GM23338 (cell line): ENCODE measurements at regions not wholly inside any gene's neighbourhood (a gene's known extent, or its start where the extent isn't known, plus 50 kb on each side); places are given as distances from the start of the nearest gene placed in this dataset.

Experiments used
- ATAC-seq: fragments of 200-7000 bp; cut with Tn5 transposase; 3 replicates; pipeline ENCODE4 v1.9.1; 2020
- DNase-seq: peaks from one replicate; pipeline ENCODE4 v3.0.0-alpha.2; 2015; ENCODE audit warnings: low spot score
- H2AFZ ChIP-seq: fragments of 200-600 bp; sonication (generic); 2 replicates; pipeline ENCODE4 v1.8.0; 2016; ENCODE audit warnings: antibody characterized with exemption, mild to moderate bottlenecking, moderate library complexity
- H3F3A ChIP-seq: fragments of 200-600 bp; sonication (generic); replicated peaks from 2 replicates; pipeline ENCODE4 v1.8.0; 2017; ENCODE audit warnings: antibody characterized with exemption, mixed run types, low read depth
- H3K27ac ChIP-seq: fragments of 200-600 bp; sonication (generic); 2 replicates; pipeline ENCODE4 v1.6.1; 2016; ENCODE audit warnings: low read depth
- H3K27me3 ChIP-seq: fragments of 200-600 bp; sonication (generic); 2 replicates; pipeline ENCODE4 v1.8.0; 2016; ENCODE audit warnings: mild to moderate bottlenecking, mixed run types, moderate library complexity; ENCODE audit not compliant: insufficient read depth
- H3K36me3 ChIP-seq: fragments of 200-600 bp; sonication (generic); 2 replicates; pipeline ENCODE4 v1.8.0; 2016; ENCODE audit warnings: mild to moderate bottlenecking; ENCODE audit not compliant: insufficient read depth
- H3K4me1 ChIP-seq: fragments of 200-600 bp; sonication (generic); 2 replicates; pipeline ENCODE4 v1.8.0; 2016; ENCODE audit warnings: mild to moderate bottlenecking, moderate library complexity; ENCODE audit not compliant: insufficient read depth
- H3K4me2 ChIP-seq: fragments of 200-600 bp; sonication (generic); 2 replicates; pipeline ENCODE4 v1.7.1; 2017; ENCODE audit warnings: mixed run types
- H3K4me3 ChIP-seq: fragments of 200-600 bp; sonication (generic); 2 replicates; pipeline ENCODE4 v1.6.1; 2016; ENCODE audit warnings: mixed run types
- H3K79me2 ChIP-seq: fragments of 200-600 bp; sonication (generic); replicated peaks from 2 replicates; pipeline ENCODE4 v1.8.0; 2017; ENCODE audit warnings: mild to moderate bottlenecking; ENCODE audit not compliant: insufficient read depth
- H3K9me2 ChIP-seq: fragments of 200-600 bp; sonication (generic); 2 replicates; pipeline ENCODE4 v1.8.0; 2017; ENCODE audit not compliant: insufficient read depth
- H4K20me1 ChIP-seq: fragments of 200-600 bp; sonication (generic); replicated peaks from 2 replicates; pipeline ENCODE4 v1.8.0; 2017; ENCODE audit warnings: mild to moderate bottlenecking; ENCODE audit not compliant: insufficient read depth
- H3K27ac Mint-ChIP-seq: 2 replicates; pipeline ENCODE4 v1.8.0; 2020; ENCODE audit warnings: inconsistent platforms, mild to moderate bottlenecking, moderate library complexity, mixed read lengths
- H3K27me3 Mint-ChIP-seq: 3 replicates; pipeline ENCODE4 v1.8.0; 2022; ENCODE audit warnings: low read depth, mild to moderate bottlenecking, moderate library complexity, mixed read lengths, inconsistent platforms; ENCODE audit not compliant: insufficient read depth, poor library complexity
- H3K36me3 Mint-ChIP-seq: 3 replicates; pipeline ENCODE4 v1.8.0; 2021; ENCODE audit warnings: low read depth, mild to moderate bottlenecking, inconsistent platforms, moderate library complexity, mixed read lengths
- H3K4me1 Mint-ChIP-seq: 3 replicates; pipeline ENCODE4 v1.8.0; 2020; ENCODE audit warnings: mild to moderate bottlenecking, inconsistent platforms, mixed read lengths
- H3K4me3 Mint-ChIP-seq: 3 replicates; pipeline ENCODE4 v1.8.0; 2021; ENCODE audit warnings: moderate library complexity, mild to moderate bottlenecking, inconsistent platforms, mixed read lengths
- H3K9me3 Mint-ChIP-seq: 3 replicates; pipeline ENCODE4 v1.8.0; 2020; ENCODE audit warnings: moderate library complexity, mild to moderate bottlenecking, inconsistent platforms, mixed read lengths
- CREB1 ChIP-seq: fragments of 250-450 bp; sonication (Bioruptor Pico); IDR thresholded peaks from 2 replicates; pipeline ENCODE4 v1.5.0; 2020; ENCODE audit warnings: low read depth, mild to moderate bottlenecking, moderate library complexity
- EZH2 ChIP-seq: fragments of 200-600 bp; sonication (generic); IDR thresholded peaks from one replicate; pipeline ENCODE4 v1.8.0; 2017; ENCODE audit warnings: antibody characterized with exemption, mild to moderate bottlenecking, low read depth; ENCODE audit not compliant: unreplicated experiment
- EZH2phosphoT487 ChIP-seq: fragments of 200-600 bp; sonication (generic); IDR thresholded peaks from one replicate; pipeline ENCODE4 v1.8.1; 2018; ENCODE audit warnings: antibody characterized with exemption; ENCODE audit not compliant: unreplicated experiment
- JUNB ChIP-seq: IDR thresholded peaks from one replicate; pipeline ENCODE4 v1.6.1; 2016; ENCODE audit warnings: antibody characterized with exemption; ENCODE audit not compliant: unreplicated experiment
- NANOG ChIP-seq: IDR thresholded peaks from 2 replicates; pipeline ENCODE4 v1.6.1; 2016; ENCODE audit warnings: antibody characterized with exemption, borderline replicate concordance
- POLR2AphosphoS5 ChIP-seq: IDR thresholded peaks from 2 replicates; pipeline ENCODE4 v1.6.1; 2016; ENCODE audit warnings: antibody characterized with exemption, low read depth
- STAT1 ChIP-seq: IDR thresholded peaks from one replicate; pipeline ENCODE4 v1.6.1; 2016; ENCODE audit warnings: antibody characterized with exemption; ENCODE audit not compliant: unreplicated experiment
- ZNF114 ChIP-seq: fragments of 250-450 bp; sonication (Bioruptor Pico); IDR thresholded peaks from 2 replicates; pipeline ENCODE4 v1.5.0; 2020; ENCODE audit warnings: mild to moderate bottlenecking, moderate library complexity
- ZNF331 ChIP-seq: fragments of 250-450 bp; sonication (Bioruptor Pico); IDR thresholded peaks from 2 replicates; pipeline ENCODE4 v1.5.0; 2020; ENCODE audit warnings: low read depth, mild to moderate bottlenecking, moderate library complexity
- TF ChIP-seq, protein P1 (sequence below): fragments of 250-450 bp; sonication (Bioruptor Pico); IDR thresholded peaks from 2 replicates; pipeline ENCODE4 v1.5.0; 2020; ENCODE audit warnings: mild to moderate bottlenecking, moderate library complexity
- TF ChIP-seq, protein P2 (sequence below): IDR thresholded peaks from one replicate; pipeline ENCODE4 v1.6.1; 2018; ENCODE audit warnings: antibody characterized with exemption; ENCODE audit not compliant: unreplicated experiment
- TF ChIP-seq, protein P3 (sequence below): IDR thresholded peaks from 2 replicates; pipeline ENCODE4 v1.6.1; 2016; ENCODE audit warnings: antibody characterized with exemption
- TF ChIP-seq, protein P4 (sequence below), 2 experiments: fragments of 200-600 bp in 1 of 2; sonication (generic) in 1 of 2; conservative IDR thresholded peaks; 2 replicates each; pipeline versions ENCODE4 v1.5.1 to v1.6.1; 2016 to 2017; ENCODE audit warnings: antibody characterized with exemption in 2 of 2, low read depth in 2 of 2, mild to moderate bottlenecking in 2 of 2, moderate library complexity in 1 of 2

DNA sequence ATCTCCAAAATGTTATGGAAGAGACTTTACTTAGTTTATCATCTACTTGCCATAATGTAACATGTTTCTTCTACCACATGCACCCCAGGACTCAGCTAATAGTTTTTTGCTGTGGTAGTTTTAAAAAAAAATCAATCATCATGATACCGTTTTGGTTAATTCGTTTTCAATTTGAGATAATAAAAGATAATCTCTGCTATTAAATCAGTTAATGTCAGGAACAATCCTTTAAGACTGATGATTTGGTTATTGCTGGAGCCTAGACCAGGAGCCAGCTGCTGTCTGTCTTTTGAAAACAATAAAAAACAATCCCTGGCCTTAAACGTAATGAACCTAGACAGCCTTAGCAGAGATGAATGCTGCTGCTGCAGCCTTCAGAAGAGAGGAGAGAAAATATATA is 403.7 kb downstream of the OXSM start:
- Histone ChIP-seq H3K4me1 (no peaks in the 10 kb centered on the region), H3K4me3 (no peak overlapping the region), H4K20me1 (no peaks in the 10 kb centered on the region), H3K4me2 (no peak overlapping the region), H3K9me2 (no peaks in the 10 kb centered on the region), H2AFZ (no peak overlapping the region), H3K27ac (no peak overlapping the region), H3F3A (no peaks in the 10 kb centered on the region), H3K27me3 (no peaks in the 10 kb centered on the region), H3K36me3 (no peaks in the 10 kb centered on the region), H3K79me2 (no peaks in the 10 kb centered on the region)
- Mint-ChIP-seq H3K4me3 (no peak overlapping the region), H3K36me3 (no peaks in the 10 kb centered on the region), H3K27me3 (no peaks in the 10 kb centered on the region), H3K9me3 (peaks cover 15% of the 10 kb centered on the region), H3K4me1 (no peaks in the 10 kb centered on the region), H3K27ac (no peak overlapping the region)
- TF ChIP-seq, protein P1, sequence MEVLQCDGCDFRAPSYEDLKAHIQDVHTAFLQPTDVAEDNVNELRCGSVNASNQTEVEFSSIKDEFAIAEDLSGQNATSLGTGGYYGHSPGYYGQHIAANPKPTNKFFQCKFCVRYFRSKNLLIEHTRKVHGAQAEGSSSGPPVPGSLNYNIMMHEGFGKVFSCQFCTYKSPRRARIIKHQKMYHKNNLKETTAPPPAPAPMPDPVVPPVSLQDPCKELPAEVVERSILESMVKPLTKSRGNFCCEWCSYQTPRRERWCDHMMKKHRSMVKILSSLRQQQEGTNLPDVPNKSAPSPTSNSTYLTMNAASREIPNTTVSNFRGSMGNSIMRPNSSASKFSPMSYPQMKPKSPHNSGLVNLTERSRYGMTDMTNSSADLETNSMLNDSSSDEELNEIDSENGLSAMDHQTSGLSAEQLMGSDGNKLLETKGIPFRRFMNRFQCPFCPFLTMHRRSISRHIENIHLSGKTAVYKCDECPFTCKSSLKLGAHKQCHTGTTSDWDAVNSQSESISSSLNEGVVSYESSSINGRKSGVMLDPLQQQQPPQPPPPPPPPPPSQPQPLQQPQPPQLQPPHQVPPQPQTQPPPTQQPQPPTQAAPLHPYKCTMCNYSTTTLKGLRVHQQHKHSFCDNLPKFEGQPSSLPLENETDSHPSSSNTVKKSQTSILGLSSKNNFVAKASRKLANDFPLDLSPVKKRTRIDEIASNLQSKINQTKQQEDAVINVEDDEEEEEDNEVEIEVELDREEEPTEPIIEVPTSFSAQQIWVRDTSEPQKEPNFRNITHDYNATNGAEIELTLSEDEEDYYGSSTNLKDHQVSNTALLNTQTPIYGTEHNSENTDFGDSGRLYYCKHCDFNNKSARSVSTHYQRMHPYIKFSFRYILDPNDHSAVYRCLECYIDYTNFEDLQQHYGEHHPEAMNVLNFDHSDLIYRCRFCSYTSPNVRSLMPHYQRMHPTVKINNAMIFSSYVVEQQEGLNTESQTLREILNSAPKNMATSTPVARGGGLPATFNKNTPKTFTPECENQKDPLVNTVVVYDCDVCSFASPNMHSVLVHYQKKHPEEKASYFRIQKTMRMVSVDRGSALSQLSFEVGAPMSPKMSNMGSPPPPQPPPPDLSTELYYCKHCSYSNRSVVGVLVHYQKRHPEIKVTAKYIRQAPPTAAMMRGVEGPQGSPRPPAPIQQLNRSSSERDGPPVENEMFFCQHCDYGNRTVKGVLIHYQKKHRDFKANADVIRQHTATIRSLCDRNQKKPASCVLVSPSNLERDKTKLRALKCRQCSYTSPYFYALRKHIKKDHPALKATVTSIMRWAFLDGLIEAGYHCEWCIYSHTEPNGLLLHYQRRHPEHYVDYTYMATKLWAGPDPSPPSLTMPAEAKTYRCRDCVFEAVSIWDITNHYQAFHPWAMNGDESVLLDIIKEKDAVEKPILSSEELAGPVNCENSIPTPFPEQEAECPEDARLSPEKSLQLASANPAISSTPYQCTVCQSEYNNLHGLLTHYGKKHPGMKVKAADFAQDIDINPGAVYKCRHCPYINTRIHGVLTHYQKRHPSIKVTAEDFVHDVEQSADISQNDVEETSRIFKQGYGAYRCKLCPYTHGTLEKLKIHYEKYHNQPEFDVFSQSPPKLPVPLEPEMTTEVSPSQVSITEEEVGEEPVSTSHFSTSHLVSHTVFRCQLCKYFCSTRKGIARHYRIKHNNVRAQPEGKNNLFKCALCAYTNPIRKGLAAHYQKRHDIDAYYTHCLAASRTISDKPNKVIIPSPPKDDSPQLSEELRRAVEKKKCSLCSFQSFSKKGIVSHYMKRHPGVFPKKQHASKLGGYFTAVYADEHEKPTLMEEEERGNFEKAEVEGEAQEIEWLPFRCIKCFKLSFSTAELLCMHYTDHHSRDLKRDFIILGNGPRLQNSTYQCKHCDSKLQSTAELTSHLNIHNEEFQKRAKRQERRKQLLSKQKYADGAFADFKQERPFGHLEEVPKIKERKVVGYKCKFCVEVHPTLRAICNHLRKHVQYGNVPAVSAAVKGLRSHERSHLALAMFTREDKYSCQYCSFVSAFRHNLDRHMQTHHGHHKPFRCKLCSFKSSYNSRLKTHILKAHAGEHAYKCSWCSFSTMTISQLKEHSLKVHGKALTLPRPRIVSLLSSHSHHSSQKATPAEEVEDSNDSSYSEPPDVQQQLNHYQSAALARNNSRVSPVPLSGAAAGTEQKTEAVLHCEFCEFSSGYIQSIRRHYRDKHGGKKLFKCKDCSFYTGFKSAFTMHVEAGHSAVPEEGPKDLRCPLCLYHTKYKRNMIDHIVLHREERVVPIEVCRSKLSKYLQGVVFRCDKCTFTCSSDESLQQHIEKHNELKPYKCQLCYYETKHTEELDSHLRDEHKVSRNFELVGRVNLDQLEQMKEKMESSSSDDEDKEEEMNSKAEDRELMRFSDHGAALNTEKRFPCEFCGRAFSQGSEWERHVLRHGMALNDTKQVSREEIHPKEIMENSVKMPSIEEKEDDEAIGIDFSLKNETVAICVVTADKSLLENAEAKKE: no peak
- TF ChIP-seq EZH2phosphoT487 (no peak), POLR2AphosphoS5 (no peak), ZNF331 (CRISPR knock-in tag) (no peak), JUNB (no peak), CREB1 (CRISPR knock-in tag) (no peak), STAT1 (no peak), NANOG (no peak), EZH2 (no peak), ZNF114 (no peak)
- TF ChIP-seq, protein P2, sequence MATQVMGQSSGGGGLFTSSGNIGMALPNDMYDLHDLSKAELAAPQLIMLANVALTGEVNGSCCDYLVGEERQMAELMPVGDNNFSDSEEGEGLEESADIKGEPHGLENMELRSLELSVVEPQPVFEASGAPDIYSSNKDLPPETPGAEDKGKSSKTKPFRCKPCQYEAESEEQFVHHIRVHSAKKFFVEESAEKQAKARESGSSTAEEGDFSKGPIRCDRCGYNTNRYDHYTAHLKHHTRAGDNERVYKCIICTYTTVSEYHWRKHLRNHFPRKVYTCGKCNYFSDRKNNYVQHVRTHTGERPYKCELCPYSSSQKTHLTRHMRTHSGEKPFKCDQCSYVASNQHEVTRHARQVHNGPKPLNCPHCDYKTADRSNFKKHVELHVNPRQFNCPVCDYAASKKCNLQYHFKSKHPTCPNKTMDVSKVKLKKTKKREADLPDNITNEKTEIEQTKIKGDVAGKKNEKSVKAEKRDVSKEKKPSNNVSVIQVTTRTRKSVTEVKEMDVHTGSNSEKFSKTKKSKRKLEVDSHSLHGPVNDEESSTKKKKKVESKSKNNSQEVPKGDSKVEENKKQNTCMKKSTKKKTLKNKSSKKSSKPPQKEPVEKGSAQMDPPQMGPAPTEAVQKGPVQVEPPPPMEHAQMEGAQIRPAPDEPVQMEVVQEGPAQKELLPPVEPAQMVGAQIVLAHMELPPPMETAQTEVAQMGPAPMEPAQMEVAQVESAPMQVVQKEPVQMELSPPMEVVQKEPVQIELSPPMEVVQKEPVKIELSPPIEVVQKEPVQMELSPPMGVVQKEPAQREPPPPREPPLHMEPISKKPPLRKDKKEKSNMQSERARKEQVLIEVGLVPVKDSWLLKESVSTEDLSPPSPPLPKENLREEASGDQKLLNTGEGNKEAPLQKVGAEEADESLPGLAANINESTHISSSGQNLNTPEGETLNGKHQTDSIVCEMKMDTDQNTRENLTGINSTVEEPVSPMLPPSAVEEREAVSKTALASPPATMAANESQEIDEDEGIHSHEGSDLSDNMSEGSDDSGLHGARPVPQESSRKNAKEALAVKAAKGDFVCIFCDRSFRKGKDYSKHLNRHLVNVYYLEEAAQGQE: no peak
- TF ChIP-seq, protein P3, sequence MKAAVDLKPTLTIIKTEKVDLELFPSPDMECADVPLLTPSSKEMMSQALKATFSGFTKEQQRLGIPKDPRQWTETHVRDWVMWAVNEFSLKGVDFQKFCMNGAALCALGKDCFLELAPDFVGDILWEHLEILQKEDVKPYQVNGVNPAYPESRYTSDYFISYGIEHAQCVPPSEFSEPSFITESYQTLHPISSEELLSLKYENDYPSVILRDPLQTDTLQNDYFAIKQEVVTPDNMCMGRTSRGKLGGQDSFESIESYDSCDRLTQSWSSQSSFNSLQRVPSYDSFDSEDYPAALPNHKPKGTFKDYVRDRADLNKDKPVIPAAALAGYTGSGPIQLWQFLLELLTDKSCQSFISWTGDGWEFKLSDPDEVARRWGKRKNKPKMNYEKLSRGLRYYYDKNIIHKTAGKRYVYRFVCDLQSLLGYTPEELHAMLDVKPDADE: no peak
- TF ChIP-seq, protein P4, sequence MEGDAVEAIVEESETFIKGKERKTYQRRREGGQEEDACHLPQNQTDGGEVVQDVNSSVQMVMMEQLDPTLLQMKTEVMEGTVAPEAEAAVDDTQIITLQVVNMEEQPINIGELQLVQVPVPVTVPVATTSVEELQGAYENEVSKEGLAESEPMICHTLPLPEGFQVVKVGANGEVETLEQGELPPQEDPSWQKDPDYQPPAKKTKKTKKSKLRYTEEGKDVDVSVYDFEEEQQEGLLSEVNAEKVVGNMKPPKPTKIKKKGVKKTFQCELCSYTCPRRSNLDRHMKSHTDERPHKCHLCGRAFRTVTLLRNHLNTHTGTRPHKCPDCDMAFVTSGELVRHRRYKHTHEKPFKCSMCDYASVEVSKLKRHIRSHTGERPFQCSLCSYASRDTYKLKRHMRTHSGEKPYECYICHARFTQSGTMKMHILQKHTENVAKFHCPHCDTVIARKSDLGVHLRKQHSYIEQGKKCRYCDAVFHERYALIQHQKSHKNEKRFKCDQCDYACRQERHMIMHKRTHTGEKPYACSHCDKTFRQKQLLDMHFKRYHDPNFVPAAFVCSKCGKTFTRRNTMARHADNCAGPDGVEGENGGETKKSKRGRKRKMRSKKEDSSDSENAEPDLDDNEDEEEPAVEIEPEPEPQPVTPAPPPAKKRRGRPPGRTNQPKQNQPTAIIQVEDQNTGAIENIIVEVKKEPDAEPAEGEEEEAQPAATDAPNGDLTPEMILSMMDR (conservative IDR thresholded peaks at IDR 0.05; ENCODE audit: low read depth in 2 of 2): no peak
- ATAC-seq: no peak
- no peak for DNase-seq
